ENCODE measurements at regions not wholly inside any gene's neighbourhood (a gene's known extent, or its start where the extent isn't known, plus 50 kb on each side); places are given as distances from the start of the nearest gene placed in this dataset.
"Not testable (repeated sequence)": the region's sequence is repeated elsewhere in the genome, so short reads cannot be mapped to it uniquely, and the experiment has no call there.

DNA sequence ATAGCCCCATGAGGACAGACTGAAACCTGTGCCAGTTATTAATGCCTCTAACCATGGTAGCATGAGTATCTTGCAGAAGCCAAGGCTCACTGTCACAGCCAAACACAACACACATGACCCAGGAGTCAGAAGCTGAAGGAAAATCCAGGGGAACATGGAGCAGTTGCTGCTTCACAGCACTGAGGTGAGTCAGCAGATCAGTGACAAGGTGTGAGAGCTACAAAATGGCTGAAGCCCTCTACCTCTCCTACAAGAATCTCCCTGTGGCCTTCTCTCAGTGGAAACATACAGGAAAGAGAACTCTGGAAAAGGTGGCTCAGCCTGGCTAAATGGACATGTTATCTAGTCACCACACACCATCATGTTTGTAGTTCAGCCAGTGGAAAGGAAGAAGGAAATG, 93.5 kb downstream of the NAB1 start:
- TF ChIP-seq, protein P1, sequence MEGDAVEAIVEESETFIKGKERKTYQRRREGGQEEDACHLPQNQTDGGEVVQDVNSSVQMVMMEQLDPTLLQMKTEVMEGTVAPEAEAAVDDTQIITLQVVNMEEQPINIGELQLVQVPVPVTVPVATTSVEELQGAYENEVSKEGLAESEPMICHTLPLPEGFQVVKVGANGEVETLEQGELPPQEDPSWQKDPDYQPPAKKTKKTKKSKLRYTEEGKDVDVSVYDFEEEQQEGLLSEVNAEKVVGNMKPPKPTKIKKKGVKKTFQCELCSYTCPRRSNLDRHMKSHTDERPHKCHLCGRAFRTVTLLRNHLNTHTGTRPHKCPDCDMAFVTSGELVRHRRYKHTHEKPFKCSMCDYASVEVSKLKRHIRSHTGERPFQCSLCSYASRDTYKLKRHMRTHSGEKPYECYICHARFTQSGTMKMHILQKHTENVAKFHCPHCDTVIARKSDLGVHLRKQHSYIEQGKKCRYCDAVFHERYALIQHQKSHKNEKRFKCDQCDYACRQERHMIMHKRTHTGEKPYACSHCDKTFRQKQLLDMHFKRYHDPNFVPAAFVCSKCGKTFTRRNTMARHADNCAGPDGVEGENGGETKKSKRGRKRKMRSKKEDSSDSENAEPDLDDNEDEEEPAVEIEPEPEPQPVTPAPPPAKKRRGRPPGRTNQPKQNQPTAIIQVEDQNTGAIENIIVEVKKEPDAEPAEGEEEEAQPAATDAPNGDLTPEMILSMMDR (IDR thresholded peaks at IDR 0.05; ENCODE audit: borderline replicate concordance, control extremely low read depth, extremely low read depth, insufficient read depth, missing control alignments), result no peak
- no peak for DNase-seq (ENCODE audit: low spot score)
- in situ Hi-C loops (cut with MboI; ENCODE audit: low sequenced_read_pairs, unreplicated experiment), result no loop called here

DNA sequence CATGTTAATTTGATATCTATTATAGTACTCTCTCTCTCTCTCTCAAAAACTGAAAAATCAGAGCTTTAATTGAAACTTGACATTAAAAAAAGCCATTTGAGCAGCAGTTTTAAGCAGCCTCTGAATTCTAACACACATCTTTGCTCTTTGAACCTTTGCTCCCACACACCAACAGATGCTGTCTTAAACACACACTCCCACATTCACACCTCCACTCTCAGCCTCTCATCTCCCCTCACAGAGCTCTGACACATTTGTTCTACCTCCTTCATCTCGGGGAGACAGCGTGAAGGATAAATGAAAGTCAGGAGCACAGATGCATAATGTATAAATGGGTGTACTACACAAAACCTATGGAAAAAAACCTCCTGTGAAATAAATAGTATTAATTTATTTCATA, 95.2 kb downstream of the NAB1 start:
- in situ Hi-C loops (cut with MboI; ENCODE audit: low sequenced_read_pairs, unreplicated experiment), result no loop called here
- DNase-seq (ENCODE audit: low spot score), result no peak
- TF ChIP-seq, protein P1 (IDR thresholded peaks at IDR 0.05; ENCODE audit: borderline replicate concordance, control extremely low read depth, extremely low read depth, insufficient read depth, missing control alignments), result no peak

DNA sequence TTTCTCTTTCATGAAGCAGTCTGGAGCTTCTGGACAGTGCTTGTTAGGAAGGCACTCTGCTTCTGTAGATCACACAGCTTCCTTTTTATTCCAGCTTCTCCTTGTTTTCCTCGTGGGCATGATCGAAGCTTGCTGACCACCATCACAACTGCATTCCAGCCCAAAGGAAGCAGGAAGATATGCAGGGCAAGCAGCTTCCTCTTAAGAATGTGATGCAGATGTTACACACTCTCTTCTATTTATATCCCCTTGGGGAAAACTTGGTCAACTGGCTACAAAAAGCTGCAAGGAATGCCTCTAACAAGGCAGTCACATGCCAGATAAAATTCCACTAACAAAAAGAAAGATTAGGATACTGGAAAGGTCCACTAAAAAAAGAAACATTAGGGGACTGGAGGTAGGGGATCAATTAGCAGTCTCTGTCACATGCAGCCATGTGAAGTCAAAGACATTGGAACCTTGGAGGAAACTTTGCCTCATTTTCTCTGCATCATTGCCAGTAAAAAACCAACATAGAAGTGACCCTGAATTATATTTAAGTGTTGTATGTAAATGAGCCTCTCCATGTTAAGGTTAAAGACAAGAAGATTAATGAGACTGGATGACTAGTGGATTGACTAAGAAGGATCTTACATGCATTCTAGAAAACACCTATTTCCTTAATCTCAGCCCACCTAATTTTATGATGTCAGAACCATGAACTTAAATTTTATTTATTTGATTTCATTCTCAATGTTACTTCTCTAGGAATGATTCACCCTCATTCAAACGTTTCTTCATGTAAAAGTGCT, 98.3 kb downstream of the NAB1 start:
- TF ChIP-seq, protein P1 (IDR thresholded peaks at IDR 0.05; ENCODE audit: borderline replicate concordance, control extremely low read depth, extremely low read depth, insufficient read depth, missing control alignments), result no peak
- no peak for DNase-seq (ENCODE audit: low spot score)
- in situ Hi-C loops (cut with MboI; ENCODE audit: low sequenced_read_pairs, unreplicated experiment), result no loop called here

DNA sequence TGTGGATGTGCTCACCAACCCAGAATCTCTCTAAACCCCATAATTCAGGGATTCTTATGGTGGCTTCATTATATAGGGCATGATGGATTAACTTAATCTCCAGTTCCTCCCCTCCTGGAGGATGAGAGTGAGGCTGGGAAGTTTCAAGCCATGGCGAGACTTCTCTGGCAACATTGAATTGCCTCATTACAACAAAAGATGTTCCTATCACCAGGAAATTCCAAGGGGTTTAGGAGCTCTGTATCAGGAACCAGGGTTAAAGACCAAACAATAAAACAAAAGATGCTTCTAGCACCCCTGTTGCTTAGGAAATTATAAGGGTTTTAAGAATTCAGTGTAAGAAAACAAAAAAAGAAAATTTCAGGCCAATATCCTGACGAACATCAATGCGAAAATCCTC, 100.1 kb downstream of the NAB1 start:
- TF ChIP-seq, protein P1 (IDR thresholded peaks at IDR 0.05; ENCODE audit: borderline replicate concordance, control extremely low read depth, extremely low read depth, insufficient read depth, missing control alignments), result no peak
- no peak for DNase-seq (ENCODE audit: low spot score)
- in situ Hi-C loops (cut with MboI; ENCODE audit: low sequenced_read_pairs, unreplicated experiment), result no loop called here

DNA sequence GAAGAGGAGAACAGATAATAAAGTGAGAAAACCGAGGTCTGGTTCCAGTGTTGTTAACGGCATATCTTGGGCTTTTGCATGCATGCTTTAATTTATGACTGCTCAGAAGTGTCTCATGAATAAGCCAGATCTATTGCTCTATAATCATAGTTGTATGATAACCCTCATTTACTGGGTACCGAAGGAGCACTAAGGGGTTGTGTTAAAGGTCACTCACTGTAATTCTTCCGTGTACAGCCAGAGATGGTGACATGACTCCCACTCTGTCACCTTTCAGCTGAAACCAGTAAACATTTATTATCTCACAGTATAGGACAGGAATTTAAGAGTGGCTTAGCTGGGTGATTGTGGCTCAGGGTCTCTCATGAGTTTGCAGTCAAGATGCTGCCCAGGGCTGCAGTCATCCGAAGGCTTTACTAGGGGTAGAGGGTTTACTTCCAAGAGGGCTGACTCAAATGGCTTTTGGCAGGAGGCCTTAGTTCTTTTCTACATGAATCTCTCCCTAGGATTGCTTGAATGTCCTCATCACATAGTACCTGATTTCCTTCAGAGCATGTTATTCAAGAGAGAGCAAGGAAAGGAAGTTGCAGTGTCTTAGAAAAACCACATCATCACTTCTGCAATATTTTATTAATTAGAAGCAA, 107.0 kb downstream of the NAB1 start:
- no peak for DNase-seq (ENCODE audit: low spot score)
- in situ Hi-C loops (cut with MboI; ENCODE audit: low sequenced_read_pairs, unreplicated experiment), result no loop called here
- TF ChIP-seq, protein P1 (IDR thresholded peaks at IDR 0.05; ENCODE audit: borderline replicate concordance, control extremely low read depth, extremely low read depth, insufficient read depth, missing control alignments), result no peak

DNA sequence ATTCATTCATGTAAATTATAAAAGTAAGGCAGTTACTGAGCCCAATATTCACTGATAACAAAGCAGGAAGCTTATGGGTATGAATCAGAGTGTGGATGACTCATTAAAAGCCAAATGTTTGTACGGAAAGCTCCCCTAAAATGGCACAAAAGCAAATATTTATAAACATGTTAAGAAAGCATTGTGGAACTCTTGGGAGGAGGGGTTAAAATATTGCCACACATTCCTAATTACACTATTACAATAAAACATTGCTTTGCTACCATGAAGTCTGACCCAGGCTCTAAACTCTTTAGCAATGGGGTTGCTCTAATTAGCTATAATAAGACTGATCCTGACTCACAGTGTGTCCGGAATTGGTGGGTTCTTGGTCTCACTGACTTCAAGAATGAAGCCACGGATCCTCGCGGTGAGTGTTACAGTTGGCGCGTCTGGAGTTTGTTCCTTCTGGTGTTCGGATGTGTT, 110.9 kb downstream of the NAB1 start:
- TF ChIP-seq, protein P1 (IDR thresholded peaks at IDR 0.05; ENCODE audit: borderline replicate concordance, control extremely low read depth, extremely low read depth, insufficient read depth, missing control alignments), result no peak
- in situ Hi-C loops (cut with MboI; ENCODE audit: low sequenced_read_pairs, unreplicated experiment), result no loop called here
- no peak for DNase-seq (ENCODE audit: low spot score)

DNA sequence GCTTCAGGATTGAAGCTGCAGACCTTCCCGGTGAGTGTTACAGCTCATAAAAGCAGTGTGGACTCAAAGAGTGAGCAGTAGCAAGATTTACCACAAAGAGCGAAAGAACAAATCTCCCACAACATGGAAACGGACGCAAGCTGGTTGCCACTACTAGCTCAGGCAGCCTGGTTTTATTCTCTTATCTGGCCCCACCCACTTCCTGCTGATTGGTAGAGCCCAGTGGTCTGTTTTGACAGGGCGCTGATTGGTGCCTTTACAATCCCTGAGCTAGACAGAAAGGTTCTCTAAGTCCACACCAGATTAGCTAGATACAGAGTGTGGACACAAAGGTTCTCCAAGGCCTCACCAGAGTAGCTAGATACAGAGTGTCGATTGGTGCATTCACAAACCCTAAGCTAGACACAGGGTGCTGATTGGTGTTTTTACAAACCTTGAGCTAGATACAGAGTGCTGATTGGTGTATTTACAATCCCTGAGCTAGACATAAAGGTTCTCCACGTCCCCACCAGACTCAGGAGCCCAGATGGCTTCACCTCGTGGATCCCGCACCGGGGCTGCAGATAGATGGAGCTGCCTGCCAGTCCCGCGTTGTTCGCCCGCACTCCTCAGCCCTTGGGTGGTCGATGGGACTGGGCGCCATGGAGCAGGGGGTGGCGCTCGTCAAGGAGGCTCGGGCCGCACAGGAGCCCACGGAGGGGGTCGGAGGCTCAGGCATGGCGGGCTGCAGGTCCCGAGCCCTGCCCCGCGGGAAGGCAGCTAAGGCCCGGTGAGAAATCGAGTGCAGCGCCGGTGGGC, 111.7 kb downstream of the NAB1 start:
- DNase-seq (ENCODE audit: low spot score); in situ Hi-C loops (cut with MboI; ENCODE audit: low sequenced_read_pairs, unreplicated experiment): not testable (repeated sequence)

DNA sequence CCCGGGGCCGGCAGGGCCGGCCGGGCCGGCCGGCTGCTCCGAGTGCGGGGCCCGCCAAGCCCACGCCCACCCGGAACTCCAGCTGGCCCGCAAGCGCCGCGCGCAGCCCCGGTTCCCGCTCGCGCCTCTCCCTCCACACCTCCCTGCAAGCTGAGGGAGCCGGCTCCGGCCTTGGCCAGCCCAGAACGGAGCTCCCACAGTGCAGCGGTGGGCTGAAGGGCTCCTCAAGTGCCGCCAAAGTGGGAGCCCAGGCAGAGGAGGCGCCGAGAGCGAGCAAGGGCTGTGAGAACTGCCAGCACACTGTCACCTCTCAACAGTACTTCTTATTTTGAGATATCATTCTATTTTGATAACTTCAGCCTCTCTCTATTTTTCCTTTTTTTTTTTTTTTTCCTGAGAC, 112.3 kb downstream of the NAB1 start:
- DNase-seq (ENCODE audit: low spot score); in situ Hi-C loops (cut with MboI; ENCODE audit: low sequenced_read_pairs, unreplicated experiment): not testable (repeated sequence)
